Breast epithelium (tissue), 4 donors: ENCODE measurements at regions not wholly inside any gene's neighbourhood (a gene's known extent, or its start where the extent isn't known, plus 50 kb on each side); places are given as distances from the start of the nearest gene placed in this dataset.
A peak's percentile ranks its signal among the peaks of the same experiment; 100 is the strongest.
"Not testable (repeated sequence)": the region's sequence is repeated elsewhere in the genome, so short reads cannot be mapped to it uniquely, and the experiment has no call there.

Source experiments
- DNase-seq, 2 donors: peaks; one replicate each; pipeline ENCODE4 v3.0.0-alpha.2; 2019; ENCODE audit warnings: low spot score in 2 of 2
- H3K27ac ChIP-seq, 2 donors: fragments of 200-600 bp; sonication (generic) in 1 of 2; one replicate each; pipeline ENCODE4 v1.5.1; 2016 to 2019; ENCODE audit warnings: mild to moderate bottlenecking in 1 of 2
- H3K27me3 ChIP-seq, 2 donors: fragments of 200-600 bp; sonication (generic) in 1 of 2; one replicate each; pipeline versions ENCODE4 v1.5.1 to v1.6.0; 2017 to 2019; ENCODE audit warnings: control low read depth in 1 of 2, mild to moderate bottlenecking in 1 of 2
- H3K36me3 ChIP-seq: fragments of 200-600 bp; one replicate; pipeline ENCODE4 v1.5.1; 2019
- H3K4me1 ChIP-seq, 2 donors: fragments of 200-600 bp; sonication (generic); one replicate each; pipeline ENCODE4 v1.5.1; 2016 to 2019; ENCODE audit warnings: control low read depth in 1 of 2
- H3K4me3 ChIP-seq, 3 donors: fragments of 200-600 bp; sonication (generic); 1 replicate in 2 of 3; 2 replicates in 1 of 3; pipeline ENCODE4 v1.5.1; 2016 to 2019; ENCODE audit warnings: mild to moderate bottlenecking in 3 of 3, moderate library complexity in 2 of 3
- H3K9me3 ChIP-seq, 2 donors: fragments of 200-600 bp; sonication (generic) in 1 of 2; one replicate each; pipeline ENCODE4 v1.5.1; 2016 to 2019; ENCODE audit warnings: control low read depth in 1 of 2
- CTCF ChIP-seq, 3 donors: fragments of 450-650 bp; IDR thresholded peaks; one replicate each; pipeline ENCODE4 v1.5.1; 2016 to 2017; ENCODE audit warnings: antibody characterized with exemption in 3 of 3, mild to moderate bottlenecking in 3 of 3, moderate library complexity in 3 of 3
- POLR2A ChIP-seq: fragments of 450-650 bp; IDR thresholded peaks from one replicate; pipeline ENCODE4 v1.6.1; 2016; ENCODE audit warnings: antibody characterized with exemption, mild to moderate bottlenecking, moderate library complexity
- POLR2AphosphoS5 ChIP-seq, 3 donors: sonication (generic); formaldehyde crosslinking; IDR thresholded peaks; one replicate each; pipeline ENCODE4 v1.6.1; 2017; ENCODE audit warnings: antibody characterized with exemption in 3 of 3
- intact Hi-C: fragments of 100-400 bp; cut with DNase I; formaldehyde crosslinking; loops from one replicate; pipeline ENCODE4 v1.15.1; 2023; ENCODE audit warnings: low total_unique reads

GRCh38 chr6:6756526-6756925, 168.0 kb downstream of the LY86 start:
- DNase-seq: no peak
- intact Hi-C loops: no loop called here
- TF ChIP-seq CTCF (IDR thresholded peaks at IDR 0.05): no peak
- TF ChIP-seq POLR2AphosphoS5 (IDR thresholded peaks at IDR 0.05): no peak
- no peak for TF ChIP-seq POLR2A

GRCh38 chr6:6758546-6758914, 170.0 kb downstream of the LY86 start:
- DNase-seq: no peak
- TF ChIP-seq POLR2AphosphoS5 (IDR thresholded peaks at IDR 0.05) (no peak), POLR2A (no peak), CTCF (IDR thresholded peaks at IDR 0.05) (no peak)
- Histone ChIP-seq H3K9me3 (no peaks in the 10 kb centered on the region), H3K4me1 (no peaks in the 10 kb centered on the region), H3K27me3 (no peaks in the 10 kb centered on the region), H3K36me3 (no peaks in the 10 kb centered on the region), H3K27ac (peak overlapping the region in 1 of 2 donors; percentile 72), H3K4me3 (no peak overlapping the region)
- intact Hi-C loops: no loop called here

More at GRCh38 chr6:6756526-6756925, 168.0 kb downstream of the LY86 start:
- no peaks in the 10 kb centered on the region for H3K9me3 ChIP-seq
- no peak overlapping the region for H3K4me3 ChIP-seq
- no peaks in the 10 kb centered on the region for H3K27me3 ChIP-seq
- H3K27ac ChIP-seq: no peak overlapping the region
- no peaks in the 10 kb centered on the region for H3K4me1 ChIP-seq
- H3K36me3 ChIP-seq: no peaks in the 10 kb centered on the region

GRCh38 chr6:6758915-6759654, 170.6 kb downstream of the LY86 start:
- no peak for DNase-seq
- TF ChIP-seq POLR2A (no peak), POLR2AphosphoS5 (IDR thresholded peaks at IDR 0.05) (no peak), CTCF (IDR thresholded peaks at IDR 0.05) (peak; percentile 39 to 60 (median 42))
- H3K9me3 ChIP-seq: no peaks in the 10 kb centered on the region
- no peaks in the 10 kb centered on the region for H3K27me3 ChIP-seq
- H3K4me1 ChIP-seq: no peaks in the 10 kb centered on the region
- peak overlapping the region; percentile 72 to 73 for H3K27ac ChIP-seq
- intact Hi-C loops: no loop called here
- no peaks in the 10 kb centered on the region for H3K36me3 ChIP-seq
- peak overlapping the region in 2 of 3 donors; percentile 7 to 11 for H3K4me3 ChIP-seq

- peak overlapping the region in 1 of 2 donors; percentile 73 for H3K27ac ChIP-seq
- no peaks in the 10 kb centered on the region for H3K27me3 ChIP-seq
- no peaks in the 10 kb centered on the region for H3K9me3 ChIP-seq
- TF ChIP-seq CTCF (IDR thresholded peaks at IDR 0.05): no peak
- TF ChIP-seq POLR2A: no peak
- TF ChIP-seq POLR2AphosphoS5 (IDR thresholded peaks at IDR 0.05): no peak
- H3K36me3 ChIP-seq: no peaks in the 10 kb centered on the region
- H3K4me1 ChIP-seq: no peaks in the 10 kb centered on the region
- H3K4me3 ChIP-seq: no peak overlapping the region
- no peak for DNase-seq
- intact Hi-C loops: loop anchor here (5.0 kb wide), 1 partner anchor 1427 kb away; no protein-coding TSS in a partner anchor
Measured at GRCh38 chr6:6760002-6760401, 171.5 kb downstream of the LY86 start.

GRCh38 chr6:6762566-6762965, 174.0 kb downstream of the LY86 start:
- not testable (repeated sequence) for H3K4me1 ChIP-seq, H3K27me3 ChIP-seq, H3K27ac ChIP-seq, H3K9me3 ChIP-seq, H3K36me3 ChIP-seq, H3K4me3 ChIP-seq, DNase-seq
- intact Hi-C loops: loop anchor here (5.0 kb wide), 1 partner anchor 1425 kb away; no protein-coding TSS in a partner anchor
